SK-N-SH (cell line): ENCODE measurements at regions not wholly inside any gene's neighbourhood (a gene's known extent, or its start where the extent isn't known, plus 50 kb on each side); places are given as distances from the start of the nearest gene placed in this dataset.

Source experiments
- CTCF ChIA-PET: fragments of 300-600, 350-600 bp; formaldehyde crosslinking; extraction: SDS; loops from one replicate; lab custom pipeline; 2021; lab: Yijun Ruan, JAX
- POLR2A ChIA-PET: fragments of 350-600 bp; sonication (Branson Sonifier 250); formaldehyde crosslinking; extraction: SDS; loops from one replicate; lab custom pipeline; 2020; ENCODE audit warnings: antibody characterized with exemption, inconsistent platforms; lab: Yijun Ruan, JAX
- DNase-seq: peaks from one replicate; pipeline ENCODE4 v3.0.0; 2012
- H2AFZ ChIP-seq: fragments of 200-600 bp; sonication (generic); 2 replicates; pipeline ENCODE4 v1.8.1; 2016; ENCODE audit warnings: antibody characterized with exemption, mild to moderate bottlenecking, low read depth
- H3F3A ChIP-seq: fragments of 200-600 bp; sonication (generic); replicated peaks from 2 replicates; pipeline ENCODE3; 2016; ENCODE audit warnings: antibody characterized with exemption, mild to moderate bottlenecking; ENCODE audit not compliant: insufficient read depth
- H3K27ac ChIP-seq, 2 experiments: fragments of 200-500 bp in 1 of 2; fragments of 200-600 bp in 1 of 2; sonication (Bioruptor generic) in 1 of 2; sonication (generic), shearing (Covaris generic) in 1 of 2; 2 replicates each; pipeline versions ENCODE4 v1.5.1 to v1.6.1; 2014 to 2016; ENCODE audit warnings: low read depth in 2 of 2, inconsistent platforms in 1 of 2, low read length in 1 of 2, mild to moderate bottlenecking in 1 of 2, mixed read lengths in 1 of 2
- H3K27me3 ChIP-seq: fragments of 200-600 bp; sonication (generic), shearing (Covaris generic); 2 replicates; pipeline ENCODE4 v1.6.1; 2016; ENCODE audit warnings: mixed run types; ENCODE audit not compliant: insufficient read depth
- H3K36me3 ChIP-seq, 2 experiments: fragments of 200-500 bp in 1 of 2; fragments of 200-600 bp in 1 of 2; sonication (Bioruptor generic) in 1 of 2; sonication (generic) in 1 of 2; replicated peaks in 1 of 2; 2 replicates each; pipeline versions ENCODE3 to v1.5.1; 2014 to 2016; ENCODE audit warnings: low read length in 1 of 2, mild to moderate bottlenecking in 1 of 2; ENCODE audit not compliant: insufficient read depth in 2 of 2, control insufficient read depth in 1 of 2
- H3K4me1 ChIP-seq, 2 experiments: fragments of 200-500 bp in 1 of 2; fragments of 200-600 bp in 1 of 2; sonication (Bioruptor generic) in 1 of 2; sonication (generic), shearing (Covaris generic) in 1 of 2; 2 replicates each; pipeline versions ENCODE4 v1.5.1 to v1.6.1; 2014 to 2016; ENCODE audit warnings: low read depth in 1 of 2, low read length in 1 of 2, mixed run types in 1 of 2; ENCODE audit not compliant: insufficient read depth in 2 of 2, control insufficient read depth in 1 of 2
- H3K4me2 ChIP-seq: fragments of 200-600 bp; sonication (generic), shearing (Covaris generic); 2 replicates; pipeline ENCODE4 v1.6.1; 2017; ENCODE audit warnings: mixed run types
- H3K4me3 ChIP-seq, 2 experiments: fragments of 200-500 bp in 1 of 2; fragments of 200-600 bp in 1 of 2; sonication (Bioruptor generic) in 1 of 2; sonication (generic), shearing (Covaris generic) in 1 of 2; 2 replicates each; pipeline versions ENCODE4 v1.5.1 to v1.8.1; 2014 to 2016; ENCODE audit warnings: low read depth in 2 of 2, inconsistent platforms in 1 of 2, low read length in 1 of 2, mild to moderate bottlenecking in 1 of 2, mixed read lengths in 1 of 2, moderate library complexity in 1 of 2
- H3K79me2 ChIP-seq: fragments of 200-600 bp; sonication (generic); 2 replicates; pipeline ENCODE4 v1.8.1; 2017; ENCODE audit warnings: mild to moderate bottlenecking; ENCODE audit not compliant: insufficient read depth
- H3K9ac ChIP-seq: fragments of 200-600 bp; sonication (generic); 2 replicates; pipeline ENCODE4 v1.6.1; 2017; ENCODE audit warnings: mixed run types
- H3K9me2 ChIP-seq: fragments of 200-600 bp; sonication (generic); 2 replicates; pipeline ENCODE4 v1.6.1; 2017; ENCODE audit warnings: mixed run types
- H3K9me3 ChIP-seq: fragments of 200-600 bp; sonication (generic); 2 replicates; pipeline ENCODE4 v1.6.1; 2017; ENCODE audit warnings: mixed run types, mild to moderate bottlenecking, moderate library complexity
- H4K20me1 ChIP-seq: fragments of 200-600 bp; sonication (generic); 2 replicates; pipeline ENCODE4 v1.6.1; 2017; ENCODE audit warnings: mild to moderate bottlenecking, mixed run types; ENCODE audit not compliant: insufficient read depth
- ELF1 ChIP-seq: IDR thresholded peaks from 2 replicates; pipeline ENCODE4 v1.4.0; 2012
- EP300 ChIP-seq, 2 experiments: IDR thresholded peaks; 2 replicates each; pipeline versions ENCODE4 v1.4.0 to v1.6.1; 2012; ENCODE audit warnings: borderline replicate concordance in 1 of 2, low read depth in 1 of 2, low read length in 1 of 2
- EZH2phosphoT487 ChIP-seq: fragments of 200-600 bp; sonication (generic); IDR thresholded peaks from 2 replicates; pipeline ENCODE4 v1.6.1; 2017; ENCODE audit warnings: low read depth, mixed run types, mild to moderate bottlenecking, antibody characterized with exemption, moderate library complexity, borderline replicate concordance
- FOXJ3 ChIP-seq: sonication (generic); formaldehyde crosslinking; IDR thresholded peaks from 2 replicates; pipeline ENCODE4 v1.5.1; 2020; ENCODE audit warnings: mild to moderate bottlenecking, missing genetic modification reagents
- FOXM1 ChIP-seq: IDR thresholded peaks from 2 replicates; pipeline ENCODE4 v1.4.0; 2012; ENCODE audit warnings: low read depth, mild to moderate bottlenecking
- GABPA ChIP-seq: IDR thresholded peaks from 2 replicates; pipeline ENCODE4 v1.4.0; 2012; ENCODE audit warnings: low read depth, mild to moderate bottlenecking
- GATA2 ChIP-seq: sonication (generic); formaldehyde crosslinking; IDR thresholded peaks from 2 replicates; pipeline ENCODE4 v1.5.0; 2020; ENCODE audit warnings: mild to moderate bottlenecking, missing genetic modification reagents
- IRF3 ChIP-seq: fragments of 150-350 bp; IDR thresholded peaks from 2 replicates; pipeline ENCODE4 v1.6.1; 2016; ENCODE audit warnings: mild to moderate bottlenecking, low read depth, low read length
- JUND ChIP-seq: IDR thresholded peaks from 2 replicates; pipeline ENCODE4 v1.4.0; 2012
- MAX ChIP-seq: IDR thresholded peaks from 2 replicates; pipeline ENCODE4 v1.4.0; 2012; ENCODE audit warnings: low read depth
- MEF2A ChIP-seq: IDR thresholded peaks from 2 replicates; pipeline ENCODE4 v1.4.0; 2012; ENCODE audit warnings: low read depth, borderline replicate concordance
- NFIC ChIP-seq: IDR thresholded peaks from 2 replicates; pipeline ENCODE4 v1.4.0; 2012; ENCODE audit warnings: borderline replicate concordance
- PBX3 ChIP-seq: IDR thresholded peaks from 2 replicates; pipeline ENCODE4; 2012
- POLR2AphosphoS5 ChIP-seq: IDR thresholded peaks from 2 replicates; pipeline ENCODE4 v1.6.1; 2012; ENCODE audit warnings: low read depth, low read length
- RAD21 ChIP-seq: IDR thresholded peaks from 2 replicates; pipeline ENCODE4 v1.6.1; 2012; ENCODE audit warnings: mild to moderate bottlenecking, low read length
- RCOR1 ChIP-seq: fragments of 150-350 bp; IDR thresholded peaks from 2 replicates; pipeline ENCODE4 v1.6.1; 2017; ENCODE audit warnings: antibody characterized with exemption, low read length
- USF1 ChIP-seq: IDR thresholded peaks from 2 replicates; pipeline ENCODE4 v1.4.0; 2012; ENCODE audit warnings: low read depth, borderline replicate concordance
- YY1 ChIP-seq: IDR thresholded peaks from 2 replicates; pipeline ENCODE4 v1.4.0; 2012; ENCODE audit warnings: low read depth, mild to moderate bottlenecking
- WGBS: methylation state at CpG from one replicate; pipeline ENCODE4 v1.1.6; 2017; ENCODE audit warnings: low lambda C conversion rate; 5-methylcytosine and 5-hydroxymethylcytosine counted together

- ChIA-PET CTCF (interaction anchor here (0.8 to 1.1 kb wide), 2 partner anchors 9 to 10 kb away, joined by 3 read pairs; no protein-coding TSS in a partner anchor), POLR2A (no interaction called here)
- no peak overlapping the region for H3K27ac ChIP-seq
- no peak overlapping the region for H3K4me2 ChIP-seq
- no peaks in the 10 kb centered on the region for H3K79me2 ChIP-seq
- no peaks in the 10 kb centered on the region for H3F3A ChIP-seq
- H3K27me3 ChIP-seq = no peaks in the 10 kb centered on the region; the same call in 1 of the 2 replicates
- no peaks in the 10 kb centered on the region for H4K20me1 ChIP-seq
- WGBS = 53% methylated on average over 2 of the region's 2 CpGs
- no peaks in the 10 kb centered on the region for H3K36me3 ChIP-seq
- H2AFZ ChIP-seq = no peak overlapping the region
- TF ChIP-seq MAX (no peak), NFIC (no peak), EZH2phosphoT487 (no peak), YY1 (no peak), FOXJ3 (no peak), PBX3 (peak; percentile 30; the same call in 1 of the 2 replicates), GABPA (no peak)
- no peak for DNase-seq
- no peaks in the 10 kb centered on the region for H3K4me1 ChIP-seq
- H3K9ac ChIP-seq = no peak overlapping the region
- H3K4me3 ChIP-seq = no peak overlapping the region
- H3K9me2 ChIP-seq = no peaks in the 10 kb centered on the region
- no peaks in the 10 kb centered on the region for H3K9me3 ChIP-seq
These were observed 52.1 kb upstream of the FSTL4 start for GRCh38 chr5:133664422-133664821.

- no peaks in the 10 kb centered on the region for H3K9me3 ChIP-seq
- H3K4me3 ChIP-seq = no peak overlapping the region
- H3K4me1 ChIP-seq = no peaks in the 10 kb centered on the region
- H3K79me2 ChIP-seq = no peaks in the 10 kb centered on the region
- DNase-seq = no peak
- H3K9me2 ChIP-seq = no peaks in the 10 kb centered on the region
- H3K27ac ChIP-seq = no peak overlapping the region
- WGBS = 46% methylated on average over 7 of the region's 7 CpGs
- no peak overlapping the region for H3K4me2 ChIP-seq
- H2AFZ ChIP-seq = no peak overlapping the region
- TF ChIP-seq IRF3 = no peak
- no peak for TF ChIP-seq RAD21
- TF ChIP-seq GATA2 (CRISPR knock-in tag) = no peak
- no peak for TF ChIP-seq JUND
- no peak for TF ChIP-seq USF1
- no peak for TF ChIP-seq YY1
- no peak for TF ChIP-seq POLR2AphosphoS5
- TF ChIP-seq RCOR1 = no peak
- no peak for TF ChIP-seq MEF2A
- TF ChIP-seq MAX = no peak
- no peak for TF ChIP-seq FOXM1
- TF ChIP-seq GABPA = no peak
- TF ChIP-seq FOXJ3 = no peak
- TF ChIP-seq EP300 (IDR thresholded peaks at IDR 0.05; ENCODE audit: borderline replicate concordance in 1 of 2, low read depth in 1 of 2, low read length in 1 of 2) = no peak
- TF ChIP-seq ELF1 = no peak
- POLR2A ChIA-PET = no interaction called here
- CTCF ChIA-PET = interaction anchor here (1.1 kb wide), 1 partner anchor 10 kb away, joined by 3 read pairs; no protein-coding TSS in a partner anchor
- H3K27me3 ChIP-seq = no peaks in the 10 kb centered on the region
- no peaks in the 10 kb centered on the region for H3F3A ChIP-seq
- H4K20me1 ChIP-seq = no peaks in the 10 kb centered on the region
- H3K9ac ChIP-seq = no peak overlapping the region
- H3K36me3 ChIP-seq = no peaks in the 10 kb centered on the region
These were observed 51.2 kb upstream of the FSTL4 start for GRCh38 chr5:133663397-133664054.
